NT2/D1 (cell line): ENCODE measurements at regions not wholly inside any gene's neighbourhood (a gene's known extent, or its start where the extent isn't known, plus 50 kb on each side); places are given as distances from the start of the nearest gene placed in this dataset.

Experiments
- SUZ12 ChIP-seq: IDR thresholded peaks from 2 replicates; pipeline ENCODE4 v1.6.1; 2011; ENCODE audit not compliant: insufficient read length, insufficient read depth; ENCODE audit errors: extremely low read depth
- YY1 ChIP-seq: IDR thresholded peaks from 2 replicates; pipeline ENCODE4 v1.6.1; 2011; ENCODE audit not compliant: insufficient read length, insufficient read depth
- ZNF274 ChIP-seq: IDR thresholded peaks from 2 replicates; pipeline ENCODE4 v1.6.1; 2011; ENCODE audit warnings: mild to moderate bottlenecking, low read depth, low read length

DNA sequence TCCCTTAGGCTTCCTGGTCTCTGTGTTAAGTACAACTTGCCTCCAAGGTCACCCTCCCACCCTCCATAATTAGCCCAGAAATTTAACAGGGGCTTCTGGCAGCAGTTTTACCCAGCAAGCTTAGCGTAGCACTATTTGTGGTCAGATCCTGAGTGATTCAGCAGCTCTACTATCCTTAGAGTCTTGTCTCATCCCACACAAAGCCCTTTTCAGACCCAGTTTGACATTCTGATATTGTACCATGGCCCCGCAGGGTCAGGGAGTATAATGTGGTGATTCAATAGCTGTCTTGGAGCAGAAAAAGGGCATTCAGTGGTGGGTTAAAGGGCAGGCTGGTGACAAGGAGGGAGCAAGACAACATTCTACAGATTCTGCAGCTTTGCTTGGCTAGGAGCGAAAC, 153.8 kb upstream of the DDHD1 start:
- TF ChIP-seq SUZ12 (no peak), YY1 (no peak), ZNF274 (no peak)
